Chondrocyte (in vitro differentiated cells): ENCODE measurements at regions not wholly inside any gene's neighbourhood (a gene's known extent, or its start where the extent isn't known, plus 50 kb on each side); places are given as distances from the start of the nearest gene placed in this dataset.

Experiments used
- DNase-seq: peaks from one replicate; pipeline ENCODE4 v3.0.0; 2021; ENCODE audit warnings: mixed read lengths, low spot score
- H3K27ac Mint-ChIP-seq: one replicate; pipeline ENCODE4 v1.8.0; 2021; ENCODE audit warnings: mild to moderate bottlenecking, moderate library complexity, mixed read lengths; ENCODE audit not compliant: unreplicated experiment
- H3K27me3 Mint-ChIP-seq: 2 replicates; pipeline ENCODE4 v1.8.0; 2021; ENCODE audit warnings: low read depth, mixed read lengths
- H3K36me3 Mint-ChIP-seq: 2 replicates; pipeline ENCODE4 v1.8.0; 2021; ENCODE audit warnings: low read depth, mixed read lengths
- H3K4me1 Mint-ChIP-seq: 2 replicates; pipeline ENCODE4 v1.8.0; 2021; ENCODE audit warnings: low read depth, mild to moderate bottlenecking, mixed read lengths
- H3K4me3 Mint-ChIP-seq: one replicate; pipeline ENCODE4 v1.8.0; 2021; ENCODE audit warnings: mild to moderate bottlenecking, moderate library complexity, mixed read lengths; ENCODE audit not compliant: unreplicated experiment
- H3K9me3 Mint-ChIP-seq: 2 replicates; pipeline ENCODE4 v1.8.0; 2021; ENCODE audit warnings: low read depth, mixed read lengths
- TF ChIP-seq, protein P1 (sequence below): fragments of 200-600 bp; sonication (generic); IDR thresholded peaks from 2 replicates; pipeline ENCODE4 v1.5.0; 2021; ENCODE audit warnings: antibody characterized with exemption, mild to moderate bottlenecking, moderate library complexity

DNA sequence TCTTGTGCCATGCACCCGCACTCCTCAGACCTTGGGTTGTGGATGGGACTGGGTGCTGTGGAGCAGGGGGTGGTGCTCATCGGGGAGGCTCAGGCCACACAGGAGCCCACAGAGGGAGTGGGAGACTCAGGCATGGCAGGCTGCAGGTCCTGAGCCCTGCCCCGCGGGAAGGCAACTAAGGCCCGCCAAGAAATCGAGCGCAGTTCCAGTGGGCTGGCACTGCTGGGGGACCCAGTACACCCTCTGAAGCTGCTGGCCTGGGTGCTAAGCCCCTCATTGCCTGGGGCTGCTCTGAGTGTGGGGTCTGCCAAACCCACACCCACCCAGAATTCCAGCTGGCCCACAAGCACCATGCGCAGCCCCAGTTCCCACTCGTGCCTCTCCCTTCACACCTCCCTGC is 450.5 kb upstream of the FGF16 start:
- Mint-ChIP-seq H3K27ac (no peak overlapping the region), H3K4me3 (no peak overlapping the region), H3K36me3 (peaks cover 2% of the 10 kb centered on the region), H3K4me1 (no peaks in the 10 kb centered on the region), H3K9me3 (peaks cover 57% of the 10 kb centered on the region), H3K27me3 (no peaks in the 10 kb centered on the region)
- no peak for DNase-seq
- TF ChIP-seq, protein P1, sequence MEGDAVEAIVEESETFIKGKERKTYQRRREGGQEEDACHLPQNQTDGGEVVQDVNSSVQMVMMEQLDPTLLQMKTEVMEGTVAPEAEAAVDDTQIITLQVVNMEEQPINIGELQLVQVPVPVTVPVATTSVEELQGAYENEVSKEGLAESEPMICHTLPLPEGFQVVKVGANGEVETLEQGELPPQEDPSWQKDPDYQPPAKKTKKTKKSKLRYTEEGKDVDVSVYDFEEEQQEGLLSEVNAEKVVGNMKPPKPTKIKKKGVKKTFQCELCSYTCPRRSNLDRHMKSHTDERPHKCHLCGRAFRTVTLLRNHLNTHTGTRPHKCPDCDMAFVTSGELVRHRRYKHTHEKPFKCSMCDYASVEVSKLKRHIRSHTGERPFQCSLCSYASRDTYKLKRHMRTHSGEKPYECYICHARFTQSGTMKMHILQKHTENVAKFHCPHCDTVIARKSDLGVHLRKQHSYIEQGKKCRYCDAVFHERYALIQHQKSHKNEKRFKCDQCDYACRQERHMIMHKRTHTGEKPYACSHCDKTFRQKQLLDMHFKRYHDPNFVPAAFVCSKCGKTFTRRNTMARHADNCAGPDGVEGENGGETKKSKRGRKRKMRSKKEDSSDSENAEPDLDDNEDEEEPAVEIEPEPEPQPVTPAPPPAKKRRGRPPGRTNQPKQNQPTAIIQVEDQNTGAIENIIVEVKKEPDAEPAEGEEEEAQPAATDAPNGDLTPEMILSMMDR: no peak

DNA sequence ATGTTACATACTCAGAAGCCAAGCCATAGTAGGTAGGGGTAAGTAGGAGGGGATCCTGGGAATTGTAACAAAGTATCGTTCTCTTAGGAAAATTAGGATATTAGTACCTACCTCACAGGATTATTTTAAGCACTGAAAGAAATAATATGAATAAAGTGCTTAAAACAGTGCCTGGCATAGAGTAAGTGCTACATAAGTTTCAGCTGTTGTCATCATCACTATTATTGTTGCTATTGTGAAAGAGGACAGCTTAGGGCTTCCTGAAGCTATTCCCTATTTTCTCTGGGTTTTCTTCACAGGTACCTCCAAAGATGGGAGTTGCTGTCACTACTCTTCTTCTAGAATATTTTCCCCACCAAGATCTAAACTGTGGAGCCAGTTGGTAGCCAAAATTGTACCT is 443.7 kb upstream of the FGF16 start:
- H3K9me3 Mint-ChIP-seq: peaks cover 13% of the 10 kb centered on the region
- H3K36me3 Mint-ChIP-seq: no peaks in the 10 kb centered on the region
- no peaks in the 10 kb centered on the region for H3K4me1 Mint-ChIP-seq
- no peak overlapping the region for H3K4me3 Mint-ChIP-seq
- H3K27me3 Mint-ChIP-seq: no peaks in the 10 kb centered on the region
- DNase-seq: no peak
- TF ChIP-seq, protein P1: no peak
- no peak overlapping the region for H3K27ac Mint-ChIP-seq

DNA sequence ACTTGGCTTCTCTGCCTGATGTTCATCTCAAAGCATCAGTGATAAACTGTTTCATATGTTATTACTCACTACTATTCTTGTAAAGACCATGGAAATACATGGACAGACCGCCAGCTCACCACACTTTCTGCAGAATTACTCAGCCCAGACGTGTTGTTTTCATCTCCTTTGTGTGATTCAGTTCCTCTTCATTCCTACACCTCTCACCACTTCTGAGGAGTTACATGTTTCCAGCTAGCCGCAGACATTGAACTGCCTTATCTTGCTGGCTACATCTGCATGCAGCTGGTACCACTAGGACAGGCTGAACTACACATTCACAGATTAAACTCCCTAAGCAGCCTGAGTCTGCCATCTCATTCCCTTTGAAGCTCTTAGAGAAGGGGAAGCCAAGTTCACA is 443.2 kb upstream of the FGF16 start:
- TF ChIP-seq, protein P1: no peak
- H3K27ac Mint-ChIP-seq: no peak overlapping the region
- H3K4me1 Mint-ChIP-seq: no peaks in the 10 kb centered on the region
- DNase-seq: no peak
- peaks cover 13% of the 10 kb centered on the region for H3K9me3 Mint-ChIP-seq
- no peaks in the 10 kb centered on the region for H3K36me3 Mint-ChIP-seq
- no peak overlapping the region for H3K4me3 Mint-ChIP-seq
- no peaks in the 10 kb centered on the region for H3K27me3 Mint-ChIP-seq

DNA sequence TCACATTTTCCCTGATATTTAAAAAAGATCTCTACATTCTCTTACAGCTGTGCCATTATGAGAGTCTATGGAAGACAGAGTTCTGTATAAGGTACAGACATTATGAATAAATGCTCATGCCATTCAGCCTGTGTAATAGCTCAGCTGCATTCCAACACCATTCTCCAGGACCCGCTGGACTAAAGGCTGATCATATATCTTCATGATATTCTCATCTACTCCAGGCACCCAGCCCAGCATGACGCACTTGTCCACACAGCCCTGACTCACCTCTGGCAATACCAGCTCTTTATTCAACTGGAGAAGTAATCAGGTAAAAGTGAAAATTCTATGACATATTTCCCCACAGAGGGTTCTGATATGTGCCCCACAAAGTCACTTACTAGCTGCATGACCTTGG is 437.5 kb upstream of the FGF16 start:
- H3K27ac Mint-ChIP-seq: no peak overlapping the region
- no peaks in the 10 kb centered on the region for H3K36me3 Mint-ChIP-seq
- no peaks in the 10 kb centered on the region for H3K4me1 Mint-ChIP-seq
- no peak for DNase-seq
- H3K4me3 Mint-ChIP-seq: no peak overlapping the region
- H3K27me3 Mint-ChIP-seq: no peaks in the 10 kb centered on the region
- H3K9me3 Mint-ChIP-seq: peaks cover 6% of the 10 kb centered on the region
- TF ChIP-seq, protein P1: no peak

DNA sequence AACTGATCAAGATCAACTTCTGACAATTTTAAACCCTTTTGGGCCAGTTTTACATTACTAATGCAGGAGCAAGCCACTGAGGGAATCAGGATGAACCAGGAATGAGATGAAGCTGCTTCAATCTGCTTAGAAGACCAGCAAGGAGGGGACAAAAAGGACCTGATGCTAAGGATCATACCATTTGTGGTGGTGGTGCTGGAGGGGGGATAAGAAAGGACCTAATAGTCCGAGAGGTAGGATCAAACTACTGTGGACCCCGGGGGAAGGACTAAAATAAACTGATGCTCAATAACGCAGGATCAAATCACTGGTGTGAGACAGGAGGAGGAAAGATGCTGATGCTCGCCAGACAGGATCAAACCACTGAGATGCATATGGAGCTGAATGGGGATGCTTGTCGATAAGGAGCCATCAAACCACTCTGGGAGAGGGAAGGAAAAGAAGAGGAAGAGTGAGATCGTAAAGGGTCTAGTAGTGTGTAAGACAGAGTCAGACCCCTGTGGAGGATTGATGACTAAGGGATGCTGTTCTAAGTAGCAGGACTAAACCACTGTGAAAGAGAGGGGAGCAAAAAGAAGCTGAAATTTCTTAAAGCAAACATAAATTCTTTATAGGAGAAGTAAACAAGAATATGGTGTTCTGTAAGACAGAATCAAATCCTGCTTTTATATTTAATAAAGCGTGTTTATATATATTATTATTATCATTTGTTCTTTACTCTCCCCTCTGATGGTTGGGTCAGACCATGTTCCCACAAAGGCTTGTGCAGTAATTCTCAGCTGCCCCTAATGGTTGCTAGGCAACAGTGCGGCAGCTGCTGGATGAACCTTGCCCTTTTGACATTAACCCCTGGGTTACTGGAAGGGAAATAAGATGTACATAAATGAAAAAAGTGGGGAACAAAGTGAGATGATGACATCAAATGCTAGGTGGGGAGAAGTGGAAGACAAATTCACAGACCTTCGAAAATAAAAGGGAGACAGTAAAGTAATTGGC is 432.5 kb upstream of the FGF16 start:
- Mint-ChIP-seq H3K36me3 (no peaks in the 10 kb centered on the region), H3K9me3 (peaks cover 10% of the 10 kb centered on the region), H3K27me3 (no peaks in the 10 kb centered on the region), H3K27ac (no peak overlapping the region), H3K4me3 (no peak overlapping the region), H3K4me1 (no peaks in the 10 kb centered on the region)
- TF ChIP-seq, protein P1: no peak
- no peak for DNase-seq
